ENCODE measurements at regions not wholly inside any gene's neighbourhood (a gene's known extent, or its start where the extent isn't known, plus 50 kb on each side); places are given as distances from the start of the nearest gene placed in this dataset.

DNA sequence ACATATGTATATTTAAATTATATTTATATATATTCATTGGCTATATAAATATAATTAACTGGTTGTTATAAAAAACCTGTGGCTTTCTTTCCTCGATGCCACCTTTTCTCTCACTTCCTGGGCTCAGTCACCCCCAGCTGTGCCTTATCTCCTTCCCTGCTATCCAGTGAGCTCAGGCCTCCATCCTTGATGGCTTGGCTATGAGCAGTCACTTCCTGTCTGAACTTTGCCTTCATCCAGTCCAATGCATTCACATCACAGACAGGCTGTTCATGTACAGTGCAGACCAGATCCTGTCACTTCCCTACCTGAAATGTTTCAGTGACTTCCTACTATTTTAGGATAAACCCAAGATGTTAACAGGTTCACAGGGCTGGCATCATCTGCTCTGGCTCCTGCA is 115.3 kb upstream of the PRB2 start:
- DNase-seq = no peak
- no CpG with 5 or more reads among the region's 1 CpG for WGBS (ENCODE audit: extremely low coverage, insufficient read length, low lambda C conversion rate)
- H3K36me3 Mint-ChIP-seq (ENCODE audit: insufficient read depth in 1 of 3, low read depth in 3 of 3) = no peaks in the 10 kb centered on the region
- TF ChIP-seq, protein P1, sequence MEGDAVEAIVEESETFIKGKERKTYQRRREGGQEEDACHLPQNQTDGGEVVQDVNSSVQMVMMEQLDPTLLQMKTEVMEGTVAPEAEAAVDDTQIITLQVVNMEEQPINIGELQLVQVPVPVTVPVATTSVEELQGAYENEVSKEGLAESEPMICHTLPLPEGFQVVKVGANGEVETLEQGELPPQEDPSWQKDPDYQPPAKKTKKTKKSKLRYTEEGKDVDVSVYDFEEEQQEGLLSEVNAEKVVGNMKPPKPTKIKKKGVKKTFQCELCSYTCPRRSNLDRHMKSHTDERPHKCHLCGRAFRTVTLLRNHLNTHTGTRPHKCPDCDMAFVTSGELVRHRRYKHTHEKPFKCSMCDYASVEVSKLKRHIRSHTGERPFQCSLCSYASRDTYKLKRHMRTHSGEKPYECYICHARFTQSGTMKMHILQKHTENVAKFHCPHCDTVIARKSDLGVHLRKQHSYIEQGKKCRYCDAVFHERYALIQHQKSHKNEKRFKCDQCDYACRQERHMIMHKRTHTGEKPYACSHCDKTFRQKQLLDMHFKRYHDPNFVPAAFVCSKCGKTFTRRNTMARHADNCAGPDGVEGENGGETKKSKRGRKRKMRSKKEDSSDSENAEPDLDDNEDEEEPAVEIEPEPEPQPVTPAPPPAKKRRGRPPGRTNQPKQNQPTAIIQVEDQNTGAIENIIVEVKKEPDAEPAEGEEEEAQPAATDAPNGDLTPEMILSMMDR (conservative IDR thresholded peaks at IDR 0.05) = no peak
- Histone ChIP-seq H2BK15ac (ENCODE audit: low read depth, low read length) (no peak overlapping the region), H3K9ac (ENCODE audit: extremely low read depth, insufficient read length, low read length) (no peak overlapping the region), H2AK5ac (ENCODE audit: insufficient read length, low read length) (no peak overlapping the region), H3K9me3 (ENCODE audit: control insufficient read depth, low read depth, low read length) (no peaks in the 10 kb centered on the region), H3K4me2 (ENCODE audit: insufficient read depth, insufficient read length, low read length) (no peak overlapping the region), H3K56ac (ENCODE audit: insufficient read length, low read depth, low read length) (no peak overlapping the region), H3K27ac (ENCODE audit: insufficient read length, low read depth, low read length) (no peak overlapping the region), H2BK20ac (ENCODE audit: low read depth, low read length, poor library complexity, severe bottlenecking) (no peak overlapping the region), H3K18ac (ENCODE audit: insufficient read length, low read depth, low read length) (no peak overlapping the region), H3K79me2 (ENCODE audit: insufficient read depth, low read length) (no peaks in the 10 kb centered on the region), H2BK5ac (ENCODE audit: insufficient read length, low read length) (no peak overlapping the region), H4K5ac (ENCODE audit: insufficient read length, low read depth, low read length) (no peak overlapping the region), H3K27me3 (ENCODE audit: insufficient read depth, low read length) (no peaks in the 10 kb centered on the region), H3K4me1 (ENCODE audit: insufficient read depth, low read length) (peaks cover 8% of the 10 kb centered on the region; the same call in 1 of the 2 replicates), H4K91ac (ENCODE audit: insufficient read length, low read depth, low read length) (no peak overlapping the region), H2BK120ac (ENCODE audit: low read depth, low read length, poor library complexity, severe bottlenecking) (no peak overlapping the region), H4K8ac (replicated peaks; ENCODE audit: insufficient read length, low read depth, low read length) (no peak overlapping the region), H2BK12ac (ENCODE audit: insufficient read length, low read depth, low read length) (no peak overlapping the region), H2AFZ (ENCODE audit: low read length) (no peak overlapping the region), H3K79me1 (ENCODE audit: insufficient read depth, low read depth, low read length, poor library complexity, severe bottlenecking) (no peaks in the 10 kb centered on the region), H3K4ac (ENCODE audit: low read depth, low read length) (no peak overlapping the region), H3K23ac (ENCODE audit: insufficient read length, low read depth, low read length) (no peak overlapping the region), H3T11ph (ENCODE audit: low read length) (no peak overlapping the region), H3K23me2 (ENCODE audit: insufficient read length, low read depth, low read length, poor library complexity, severe bottlenecking) (no peaks in the 10 kb centered on the region), H3K14ac (ENCODE audit: insufficient read depth, low read length) (no peak overlapping the region), H4K20me1 (ENCODE audit: control insufficient read depth, insufficient read depth, insufficient read length) (no peaks in the 10 kb centered on the region)
- H3K4me1 Mint-ChIP-seq = peaks cover 25 to 27% of the 10 kb centered on the region in 2 experiments
- H3K4me3 Mint-ChIP-seq = no peak overlapping the region
- peaks cover 0 to 1% of the 10 kb centered on the region in 2 experiments; a peak in 1 of 5 replicates for H3K9me3 Mint-ChIP-seq
- no peak overlapping the region for H3K27ac Mint-ChIP-seq
- H3K27me3 Mint-ChIP-seq (ENCODE audit: low read depth) = no peaks in the 10 kb centered on the region; the same call in 1 of the 2 replicates
